HepG2 (cell line): ENCODE measurements at regions not wholly inside any gene's neighbourhood (a gene's known extent, or its start where the extent isn't known, plus 50 kb on each side); places are given as distances from the start of the nearest gene placed in this dataset.

Experiments used
- ATAC-seq: fragments of 200-7000 bp; cut with Tn5 transposase; 3 replicates; pipeline ENCODE4 v1.9.1; 2020; ENCODE audit warnings: mild to moderate bottlenecking, moderate library complexity
- BruUV-seq: library from RNA; stranded (reverse); fragments of 400-500 nt; replicated peaks from 2 replicates; lab custom pipeline; 2021; lab: Mats Ljungman, UMichigan
- CTCF ChIA-PET: fragments of 300-600 bp; formaldehyde crosslinking; extraction: SDS; loops from one replicate; lab custom pipeline; 2021; ENCODE audit warnings: low total read pairs, inconsistent platforms, low intra/inter-chr PET ratio; lab: Yijun Ruan, JAX
- POLR2A ChIA-PET: fragments of 350-600 bp; sonication (Branson Sonifier 250); formaldehyde crosslinking; loops from one replicate; lab custom pipeline; 2020; ENCODE audit warnings: antibody characterized with exemption, inconsistent platforms; lab: Yijun Ruan, JAX
- DNase-seq: peaks from one replicate; pipeline ENCODE4 v3.0.0-alpha.2; 2015; ENCODE audit warnings: low spot score
- FAIRE-seq: peaks from 3 replicates; lab custom pipeline; 2011; peaks lifted over from hg19 to GRCh38; lab: Jason Lieb, UNC
- H2AFZ ChIP-seq: one replicate; pipeline ENCODE4 v1.6.1; 2011; ENCODE audit warnings: low read length, inconsistent platforms
- H3K27ac ChIP-seq: fragments of 300-600 bp; 3 replicates; pipeline ENCODE4 v1.8.0; 2011; ENCODE audit warnings: mixed run types, mild to moderate bottlenecking, mixed read lengths, low read length, inconsistent platforms; ENCODE audit not compliant: insufficient read depth; ENCODE audit errors: extremely low read length
- H3K27me3 ChIP-seq, 2 experiments: fragments of 200-600 bp in 1 of 2; 2 replicates in 1 of 2; 3 replicates in 1 of 2; pipeline versions ENCODE4 v1.6.0 to v1.8.0; 2011; ENCODE audit warnings: low read length in 2 of 2, mild to moderate bottlenecking in 2 of 2, moderate library complexity in 2 of 2, inconsistent platforms in 1 of 2; ENCODE audit not compliant: insufficient read depth in 2 of 2, control insufficient read depth in 1 of 2
- H3K36me3 ChIP-seq, 2 experiments: fragments of 200-600 bp in 1 of 2; replicated peaks in 1 of 2; 2 replicates in 1 of 2; 3 replicates in 1 of 2; pipeline versions ENCODE4 v1.5.1 to v1.8.0; 2011; ENCODE audit warnings: low read length in 2 of 2, inconsistent platforms in 1 of 2; ENCODE audit not compliant: insufficient read depth in 2 of 2, control insufficient read depth in 1 of 2
- H3K4me1 ChIP-seq: 2 replicates; pipeline ENCODE4 v1.5.1; 2012; ENCODE audit warnings: low read length, inconsistent platforms; ENCODE audit not compliant: insufficient read depth
- H3K4me2 ChIP-seq: 2 replicates; pipeline ENCODE4 v1.6.0; 2011; ENCODE audit warnings: low read depth, low read length, inconsistent platforms
- H3K4me3 ChIP-seq, 3 experiments: fragments of 200-600 bp in 1 of 3; sonication (generic), shearing (Covaris generic) in 1 of 3; replicated peaks in 1 of 3; 2 replicates each; pipeline ENCODE4 v1.5.1; 2011 to 2016; ENCODE audit warnings: low read length in 3 of 3, inconsistent platforms in 2 of 3, low read depth in 2 of 3, mild to moderate bottlenecking in 2 of 3, control low read depth in 1 of 3, mixed read lengths in 1 of 3; ENCODE audit not compliant: insufficient read depth in 1 of 3
- H3K79me2 ChIP-seq: one replicate; pipeline ENCODE4 v1.6.1; 2011; ENCODE audit warnings: low read length, inconsistent platforms; ENCODE audit not compliant: insufficient read depth
- H3K9ac ChIP-seq: 2 replicates; pipeline ENCODE4 v1.6.0; 2011; ENCODE audit warnings: mild to moderate bottlenecking, low read depth, low read length, inconsistent platforms; ENCODE audit not compliant: insufficient read depth
- H3K9me3 ChIP-seq: 2 replicates; pipeline ENCODE4 v1.5.1; 2012; ENCODE audit warnings: mild to moderate bottlenecking, low read length
- H4K20me1 ChIP-seq: 2 replicates; pipeline ENCODE4 v1.6.0; 2011; ENCODE audit warnings: inconsistent platforms, mild to moderate bottlenecking, low read length, moderate library complexity; ENCODE audit not compliant: insufficient read depth
- NPAS2 ChIP-seq: sonication (generic); formaldehyde crosslinking; IDR thresholded peaks from 2 replicates; pipeline ENCODE4 v1.8.0; 2022; ENCODE audit warnings: mild to moderate bottlenecking, missing genetic modification reagents, borderline replicate concordance
- SIN3A ChIP-seq: IDR thresholded peaks from 2 replicates; pipeline ENCODE4 v1.6.1; 2011; ENCODE audit warnings: low read depth, mild to moderate bottlenecking, control low read depth, low read length, borderline replicate concordance
- SOX5 ChIP-seq: IDR thresholded peaks from 2 replicates; pipeline ENCODE4 v1.6.1; 2016; ENCODE audit warnings: borderline replicate concordance
- U2AF1 ChIP-seq: fragments of 200-400 bp; formaldehyde crosslinking; optimal IDR thresholded peaks from 2 replicates; pipeline ENCODE3; 2017; ENCODE audit warnings: mild to moderate bottlenecking, low read depth, low read length
- ZMYM3 ChIP-seq: sonication (generic); formaldehyde crosslinking; IDR thresholded peaks from 2 replicates; pipeline ENCODE4 v1.5.1; 2020; ENCODE audit warnings: mild to moderate bottlenecking, missing genetic modification reagents
- ZNF205 ChIP-seq: IDR thresholded peaks from 2 replicates; pipeline ENCODE4 v1.6.1; 2018; ENCODE audit warnings: missing biosample characterization, missing genetic modification reagents
- in situ Hi-C: cut with HindIII; loops from 2 replicates; pipeline ENCODE4 v1.10.0; 2017; ENCODE audit warnings: low pct_unique_long_range_greater_than_20kb; ENCODE audit not compliant: extremely low pct_ligation_motif_present
- intact Hi-C: fragments of 100-400 bp; cut with micrococcal nuclease; formaldehyde crosslinking; loops from one replicate; pipeline ENCODE4 v1.10.0; 2022; ENCODE audit not compliant: unreplicated experiment
- TF ChIP-seq, protein P1 (sequence below): sonication (generic); formaldehyde crosslinking; IDR thresholded peaks from 2 replicates; pipeline ENCODE4 v1.8.0; 2022; ENCODE audit warnings: missing genetic modification reagents, mild to moderate bottlenecking, inconsistent platforms, borderline replicate concordance
- TF ChIP-seq, protein P2 (sequence below): sonication (generic); formaldehyde crosslinking; conservative IDR thresholded peaks from 2 replicates; pipeline ENCODE4 v1.4.0; 2020; ENCODE audit warnings: missing genetic modification reagents

DNA sequence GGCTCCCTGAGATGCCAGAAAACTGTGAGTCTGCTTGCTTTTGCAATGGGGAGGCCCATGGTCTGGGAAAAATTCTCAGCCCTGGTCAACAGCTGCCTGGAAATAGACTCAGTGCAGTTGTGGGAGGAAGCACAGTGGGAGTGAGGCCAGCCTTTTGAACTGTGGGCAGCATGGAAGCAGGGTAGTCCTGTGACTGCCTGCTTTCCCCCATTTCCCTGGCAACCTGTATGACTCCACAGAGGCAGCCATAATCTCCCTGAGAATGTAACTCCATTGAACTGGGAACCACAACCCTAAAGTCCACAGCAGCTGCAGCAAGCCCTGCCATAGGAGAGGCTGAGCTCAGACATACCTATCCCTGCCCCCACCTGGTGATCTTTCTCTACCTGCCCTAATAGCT is 494.6 kb upstream of the FAT3 start:
- no peak overlapping the region for H3K4me3 ChIP-seq
- H3K27ac ChIP-seq = no peak overlapping the region
- no peak for FAIRE-seq
- H3K9ac ChIP-seq = no peak overlapping the region
- H3K9me3 ChIP-seq = peaks cover 88% of the 10 kb centered on the region
- no peaks in the 10 kb centered on the region for H4K20me1 ChIP-seq
- in situ Hi-C loops = no loop called here
- TF ChIP-seq, protein P1, sequence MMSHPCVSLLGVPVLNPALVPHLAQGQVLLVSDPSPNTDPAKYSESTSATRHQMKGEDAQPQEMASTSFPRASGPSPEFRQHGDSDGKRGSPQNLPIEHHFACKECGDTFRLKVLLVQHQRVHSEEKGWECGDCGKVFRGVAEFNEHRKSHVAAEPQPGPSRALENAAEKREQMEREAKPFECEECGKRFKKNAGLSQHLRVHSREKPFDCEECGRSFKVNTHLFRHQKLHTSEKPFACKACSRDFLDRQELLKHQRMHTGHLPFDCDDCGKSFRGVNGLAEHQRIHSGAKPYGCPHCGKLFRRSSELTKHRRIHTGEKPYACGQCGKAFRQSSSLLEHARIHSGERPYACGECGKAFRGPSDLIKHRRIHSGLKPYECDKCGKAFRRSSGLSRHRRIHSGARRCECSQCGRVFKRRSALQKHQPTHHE (CRISPR knock-in tag) = no peak
- TF ChIP-seq ZMYM3 (CRISPR knock-in tag) (no peak), SOX5 (CRISPR knock-in tag) (no peak), ZNF205 (CRISPR knock-in tag) (no peak), SIN3A (no peak), NPAS2 (CRISPR knock-in tag) (no peak), U2AF1 (no peak)
- TF ChIP-seq, protein P2, sequence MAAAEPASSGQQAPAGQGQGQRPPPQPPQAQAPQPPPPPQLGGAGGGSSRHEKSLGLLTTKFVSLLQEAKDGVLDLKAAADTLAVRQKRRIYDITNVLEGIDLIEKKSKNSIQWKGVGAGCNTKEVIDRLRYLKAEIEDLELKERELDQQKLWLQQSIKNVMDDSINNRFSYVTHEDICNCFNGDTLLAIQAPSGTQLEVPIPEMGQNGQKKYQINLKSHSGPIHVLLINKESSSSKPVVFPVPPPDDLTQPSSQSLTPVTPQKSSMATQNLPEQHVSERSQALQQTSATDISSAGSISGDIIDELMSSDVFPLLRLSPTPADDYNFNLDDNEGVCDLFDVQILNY (CRISPR knock-in tag) = no peak
- H3K4me1 ChIP-seq = no peaks in the 10 kb centered on the region
- POLR2A ChIA-PET = no interaction called here
- H3K79me2 ChIP-seq = no peaks in the 10 kb centered on the region
- no peaks in the 10 kb centered on the region for H3K36me3 ChIP-seq
- no peaks in the 10 kb centered on the region for H3K27me3 ChIP-seq
- intact Hi-C loops = no loop called here
- no peak overlapping the region for H3K4me2 ChIP-seq
- CTCF ChIA-PET = no interaction called here
- no peak overlapping the region for H2AFZ ChIP-seq
- no TSS peak for BruUV-seq
- no peak for ATAC-seq
- DNase-seq = no peak
